ENCODE measurements at regions not wholly inside any gene's neighbourhood (a gene's known extent, or its start where the extent isn't known, plus 50 kb on each side); places are given as distances from the start of the nearest gene placed in this dataset.

DNA sequence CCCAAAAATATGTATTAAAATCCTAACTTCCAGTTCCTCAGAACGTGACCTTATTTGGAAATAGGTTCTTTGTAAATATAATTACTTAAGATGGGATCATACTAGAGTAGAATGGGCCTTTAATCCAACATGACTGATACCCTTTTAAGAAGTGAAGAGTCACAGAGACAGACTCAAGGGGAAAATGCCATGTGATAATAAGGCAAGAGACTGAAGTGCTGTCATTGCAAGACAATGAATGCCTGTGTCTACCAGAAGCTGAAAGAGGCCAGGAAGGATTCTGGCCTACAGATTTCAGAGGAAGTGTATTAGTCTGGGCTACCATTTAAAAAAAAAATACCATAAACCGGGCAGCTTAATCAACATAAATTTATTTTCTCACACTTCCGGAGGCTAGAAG lies 85.9 kb upstream of the LRRC55 start:
- Histone ChIP-seq H3K9me3 (0 out of 2 replicates have a peak, but pooled peaks cover 4% of the 10 kb centered on the region), H3K27me3 (replicated peaks; ENCODE audit: control insufficient read depth, insufficient read depth, low read length) (no peaks in the 10 kb centered on the region), H3K36me3 (ENCODE audit: control insufficient read depth, insufficient read depth, low read length) (no peaks in the 10 kb centered on the region), H3K4me1 (no peaks in the 10 kb centered on the region), H3K4me3 (ENCODE audit: low read depth, low read length) (no peak overlapping the region)
- no peak overlapping the region for H3K27ac Mint-ChIP-seq (ENCODE audit: unreplicated experiment)
- POLR2A ChIA-PET, result no interaction called here
- CTCF ChIA-PET, result no interaction called here
- TF ChIP-seq, protein P1, sequence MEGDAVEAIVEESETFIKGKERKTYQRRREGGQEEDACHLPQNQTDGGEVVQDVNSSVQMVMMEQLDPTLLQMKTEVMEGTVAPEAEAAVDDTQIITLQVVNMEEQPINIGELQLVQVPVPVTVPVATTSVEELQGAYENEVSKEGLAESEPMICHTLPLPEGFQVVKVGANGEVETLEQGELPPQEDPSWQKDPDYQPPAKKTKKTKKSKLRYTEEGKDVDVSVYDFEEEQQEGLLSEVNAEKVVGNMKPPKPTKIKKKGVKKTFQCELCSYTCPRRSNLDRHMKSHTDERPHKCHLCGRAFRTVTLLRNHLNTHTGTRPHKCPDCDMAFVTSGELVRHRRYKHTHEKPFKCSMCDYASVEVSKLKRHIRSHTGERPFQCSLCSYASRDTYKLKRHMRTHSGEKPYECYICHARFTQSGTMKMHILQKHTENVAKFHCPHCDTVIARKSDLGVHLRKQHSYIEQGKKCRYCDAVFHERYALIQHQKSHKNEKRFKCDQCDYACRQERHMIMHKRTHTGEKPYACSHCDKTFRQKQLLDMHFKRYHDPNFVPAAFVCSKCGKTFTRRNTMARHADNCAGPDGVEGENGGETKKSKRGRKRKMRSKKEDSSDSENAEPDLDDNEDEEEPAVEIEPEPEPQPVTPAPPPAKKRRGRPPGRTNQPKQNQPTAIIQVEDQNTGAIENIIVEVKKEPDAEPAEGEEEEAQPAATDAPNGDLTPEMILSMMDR (IDR thresholded peaks at IDR 0.05; ENCODE audit: insufficient read depth in 1 of 2, low read depth in 1 of 2, low read length in 1 of 2, severe bottlenecking in 1 of 2, unreplicated experiment in 1 of 2), result no peak
- H3K27me3 Mint-ChIP-seq (ENCODE audit: insufficient read depth, unreplicated experiment), result peaks cover 16% of the 10 kb centered on the region
- intact Hi-C loops (cut with micrococcal nuclease; ENCODE audit: unreplicated experiment), result no loop called here
- H3K4me1 Mint-ChIP-seq (ENCODE audit: low read depth, unreplicated experiment), result no peaks in the 10 kb centered on the region
- H3K9me3 Mint-ChIP-seq (ENCODE audit: unreplicated experiment), result no peaks in the 10 kb centered on the region
- no peaks in the 10 kb centered on the region for H3K36me3 Mint-ChIP-seq (ENCODE audit: insufficient read depth, unreplicated experiment)
- no peak for DNase-seq
- BruUV-seq (replicated peaks), result no TSS peak
- H3K4me3 Mint-ChIP-seq (ENCODE audit: unreplicated experiment), result no peak overlapping the region

DNA sequence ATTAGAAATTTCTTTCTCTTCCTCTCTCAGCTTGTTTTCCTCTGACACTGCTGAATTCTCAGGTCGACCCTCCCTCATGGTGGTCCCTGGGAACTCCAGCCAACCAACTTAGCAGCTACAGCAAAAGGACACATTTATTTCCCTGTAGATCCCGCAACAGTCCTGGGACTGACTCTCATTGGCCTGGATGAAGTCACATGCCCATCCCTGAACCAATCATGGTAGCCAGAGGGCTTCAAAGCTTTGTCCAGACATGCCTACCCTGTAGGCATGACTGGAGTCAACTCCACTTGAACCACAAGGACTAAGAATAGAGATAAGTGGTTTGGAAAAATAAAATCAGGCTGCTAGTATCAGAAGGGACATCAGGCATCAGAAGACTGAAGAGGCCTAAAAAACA lies 84.6 kb upstream of the LRRC55 start:
- CTCF ChIA-PET, result no interaction called here

DNA sequence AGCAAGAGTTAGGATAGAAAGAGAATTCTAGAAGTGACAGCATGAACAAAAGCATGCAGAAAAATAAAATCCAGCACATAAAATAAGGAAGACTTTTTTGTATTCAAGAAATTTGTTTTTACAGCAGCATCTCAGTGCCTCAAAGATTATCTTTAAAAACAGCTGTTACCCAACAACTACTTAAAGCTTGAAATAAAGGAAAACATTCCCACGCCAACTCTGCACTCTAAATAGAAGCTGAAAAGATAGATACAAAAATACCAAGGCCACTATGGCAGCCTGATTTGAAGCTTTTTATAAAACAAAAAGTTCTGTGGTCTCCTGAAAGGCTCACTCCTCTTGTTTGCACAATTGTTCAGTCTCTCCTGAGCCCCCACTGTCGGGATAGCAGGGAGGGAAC lies 83.6 kb upstream of the LRRC55 start:
- Mint-ChIP-seq H3K4me1 (ENCODE audit: low read depth, unreplicated experiment) (no peaks in the 10 kb centered on the region), H3K4me3 (ENCODE audit: unreplicated experiment) (no peak overlapping the region), H3K27me3 (ENCODE audit: insufficient read depth, unreplicated experiment) (peaks cover 15% of the 10 kb centered on the region), H3K27ac (ENCODE audit: unreplicated experiment) (no peak overlapping the region), H3K9me3 (ENCODE audit: unreplicated experiment) (no peaks in the 10 kb centered on the region), H3K36me3 (ENCODE audit: insufficient read depth, unreplicated experiment) (no peaks in the 10 kb centered on the region)
- Histone ChIP-seq H3K4me1 (no peaks in the 10 kb centered on the region), H3K36me3 (ENCODE audit: control insufficient read depth, insufficient read depth, low read length) (no peaks in the 10 kb centered on the region), H3K27me3 (replicated peaks; ENCODE audit: control insufficient read depth, insufficient read depth, low read length) (no peaks in the 10 kb centered on the region), H3K9me3 (0 out of 2 replicates have a peak, but pooled peaks cover 4% of the 10 kb centered on the region), H3K4me3 (ENCODE audit: low read depth, low read length) (no peak overlapping the region)
- TF ChIP-seq, protein P1 (IDR thresholded peaks at IDR 0.05; ENCODE audit: insufficient read depth in 1 of 2, low read depth in 1 of 2, low read length in 1 of 2, severe bottlenecking in 1 of 2, unreplicated experiment in 1 of 2), result no peak
- intact Hi-C loops (cut with micrococcal nuclease; ENCODE audit: unreplicated experiment), result no loop called here
- ChIA-PET POLR2A (no interaction called here), CTCF (no interaction called here)
- no TSS peak for BruUV-seq (replicated peaks)
- no peak for DNase-seq

More for the DNA sequence above, 84.6 kb upstream of the LRRC55 start:
- Mint-ChIP-seq H3K4me1 (ENCODE audit: low read depth, unreplicated experiment) (no peaks in the 10 kb centered on the region), H3K4me3 (ENCODE audit: unreplicated experiment) (no peak overlapping the region), H3K27me3 (ENCODE audit: insufficient read depth, unreplicated experiment) (peaks cover 12% of the 10 kb centered on the region), H3K36me3 (ENCODE audit: insufficient read depth, unreplicated experiment) (no peaks in the 10 kb centered on the region), H3K27ac (ENCODE audit: unreplicated experiment) (no peak overlapping the region), H3K9me3 (ENCODE audit: unreplicated experiment) (no peaks in the 10 kb centered on the region)
- no peaks in the 10 kb centered on the region for H3K36me3 ChIP-seq (ENCODE audit: control insufficient read depth, insufficient read depth, low read length)
- TF ChIP-seq, protein P1 (IDR thresholded peaks at IDR 0.05; ENCODE audit: insufficient read depth in 1 of 2, low read depth in 1 of 2, low read length in 1 of 2, severe bottlenecking in 1 of 2, unreplicated experiment in 1 of 2), result no peak
- BruUV-seq (replicated peaks), result no TSS peak
- no peaks in the 10 kb centered on the region for H3K27me3 ChIP-seq (replicated peaks; ENCODE audit: control insufficient read depth, insufficient read depth, low read length)
- H3K4me1 ChIP-seq, result no peaks in the 10 kb centered on the region
- POLR2A ChIA-PET, result no interaction called here
- no peak for DNase-seq
- H3K9me3 ChIP-seq, result 0 out of 2 replicates have a peak, but pooled peaks cover 4% of the 10 kb centered on the region
- intact Hi-C loops (cut with micrococcal nuclease; ENCODE audit: unreplicated experiment), result no loop called here
- no peak overlapping the region for H3K4me3 ChIP-seq (ENCODE audit: low read depth, low read length)

Measured in Caco-2 (cell line).